ENCODE measurements at regions not wholly inside any gene's neighbourhood (a gene's known extent, or its start where the extent isn't known, plus 50 kb on each side); places are given as distances from the start of the nearest gene placed in this dataset.

GRCh38 chrX:14361435-14361834 is 167.9 kb upstream of the GLRA2 start:
- TF ChIP-seq CTCF (IDR thresholded peaks at IDR 0.05) (no peak), POLR2A (IDR thresholded peaks at IDR 0.05) (no peak), POLR2AphosphoS5 (IDR thresholded peaks at IDR 0.05; ENCODE audit: insufficient read depth in 1 of 2, low read depth in 1 of 2) (no peak)

Measured in vagina (tissue), 2 donors.